Peyer's patch (tissue), 4 donors: ENCODE measurements at regions not wholly inside any gene's neighbourhood (a gene's known extent, or its start where the extent isn't known, plus 50 kb on each side); places are given as distances from the start of the nearest gene placed in this dataset.
"Not testable (repeated sequence)": the region's sequence is repeated elsewhere in the genome, so short reads cannot be mapped to it uniquely, and the experiment has no call there.

Experiments used
- DNase-seq, 3 donors: peaks; one replicate each; pipeline ENCODE4 v3.0.0-alpha.2; 2017 to 2019
- H3K27ac ChIP-seq, 4 donors: fragments of 200-600 bp; sonication (generic); one replicate each; pipeline ENCODE4 v1.5.1; 2016 to 2019
- H3K27me3 ChIP-seq, 2 donors: fragments of 200-600 bp; sonication (generic); one replicate each; pipeline ENCODE4 v1.5.1; 2019
- H3K36me3 ChIP-seq, 3 donors: fragments of 200-600 bp; sonication (generic); one replicate each; pipeline ENCODE4 v1.5.1; 2016 to 2019
- H3K4me1 ChIP-seq, 4 donors: fragments of 200-600 bp; sonication (generic); one replicate each; pipeline ENCODE4 v1.5.1; 2016 to 2019
- H3K4me3 ChIP-seq, 4 donors: fragments of 200-600 bp; sonication (generic); 1 replicate in 3 of 4; 2 replicates in 1 of 4; pipeline ENCODE4 v1.5.1; 2016 to 2019; ENCODE audit warnings: mild to moderate bottlenecking in 1 of 4
- H3K9me3 ChIP-seq, 4 donors: fragments of 200-600 bp; sonication (generic); one replicate each; pipeline ENCODE4 v1.5.1; 2016 to 2019; ENCODE audit warnings: mild to moderate bottlenecking in 1 of 4
- CTCF ChIP-seq, 6 experiments: fragments of 450-650 bp in 4 of 6; fragments of 200-600 bp in 2 of 6; sonication (generic) in 1 of 6; IDR thresholded peaks; one replicate each; pipeline ENCODE4 v1.5.1; 2017 to 2019; ENCODE audit warnings: antibody characterized with exemption in 6 of 6, mild to moderate bottlenecking in 3 of 6, moderate library complexity in 1 of 6
- POLR2A ChIP-seq, 2 donors: fragments of 450-650 bp; IDR thresholded peaks; one replicate each; pipeline ENCODE4 v1.5.1; 2017; ENCODE audit warnings: antibody characterized with exemption in 2 of 2, mild to moderate bottlenecking in 2 of 2, moderate library complexity in 2 of 2

DNA sequence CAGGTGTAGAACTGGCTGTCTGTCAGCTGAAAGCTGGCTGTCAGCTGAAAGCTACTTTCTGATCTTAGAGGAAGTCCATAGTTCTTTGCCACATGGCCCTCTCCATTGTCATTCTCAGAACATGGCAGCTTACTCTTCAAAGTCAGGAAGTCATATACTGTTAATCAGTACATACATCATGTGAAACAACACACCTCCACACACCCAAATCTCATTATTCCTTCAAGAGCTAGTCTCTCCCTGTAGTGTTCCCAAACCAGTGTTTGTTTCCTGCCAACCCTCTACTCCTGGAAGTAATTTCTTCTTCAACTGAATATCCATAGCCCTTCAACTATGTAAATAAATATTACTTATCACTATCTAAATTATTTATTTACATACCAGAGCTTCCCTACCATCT, 58.9 kb downstream of the OR5AK2 start:
- no peaks in the 10 kb centered on the region for H3K36me3 ChIP-seq
- no peak overlapping the region for H3K27ac ChIP-seq
- DNase-seq = no peak
- TF ChIP-seq POLR2A (IDR thresholded peaks at IDR 0.05) = no peak
- TF ChIP-seq CTCF (IDR thresholded peaks at IDR 0.05) = no peak
- H3K4me3 ChIP-seq = no peak overlapping the region
- H3K9me3 ChIP-seq = no peaks in the 10 kb centered on the region
- no peaks in the 10 kb centered on the region for H3K27me3 ChIP-seq
- H3K4me1 ChIP-seq = no peaks in the 10 kb centered on the region

GRCh38 chr11:57049749-57050148, 61.0 kb downstream of the OR5AK2 start:
- Histone ChIP-seq H3K9me3 (no peaks in the 10 kb centered on the region), H3K4me1 (no peaks in the 10 kb centered on the region), H3K4me3 (no peak overlapping the region), H3K36me3 (no peaks in the 10 kb centered on the region), H3K27me3 (no peaks in the 10 kb centered on the region), H3K27ac (no peak overlapping the region)
- no peak for TF ChIP-seq CTCF (IDR thresholded peaks at IDR 0.05)
- TF ChIP-seq POLR2A (IDR thresholded peaks at IDR 0.05) = no peak
- DNase-seq = no peak

GRCh38 chr11:57054817-57055216, 66.1 kb downstream of the OR5AK2 start:
- Histone ChIP-seq H3K4me3 (no peak overlapping the region), H3K27ac (no peak overlapping the region), H3K36me3 (no peaks in the 10 kb centered on the region), H3K27me3 (no peaks in the 10 kb centered on the region), H3K9me3 (no peaks in the 10 kb centered on the region), H3K4me1 (no peaks in the 10 kb centered on the region)
- TF ChIP-seq CTCF (IDR thresholded peaks at IDR 0.05) (no peak), POLR2A (IDR thresholded peaks at IDR 0.05) (no peak)
- no peak for DNase-seq

DNA sequence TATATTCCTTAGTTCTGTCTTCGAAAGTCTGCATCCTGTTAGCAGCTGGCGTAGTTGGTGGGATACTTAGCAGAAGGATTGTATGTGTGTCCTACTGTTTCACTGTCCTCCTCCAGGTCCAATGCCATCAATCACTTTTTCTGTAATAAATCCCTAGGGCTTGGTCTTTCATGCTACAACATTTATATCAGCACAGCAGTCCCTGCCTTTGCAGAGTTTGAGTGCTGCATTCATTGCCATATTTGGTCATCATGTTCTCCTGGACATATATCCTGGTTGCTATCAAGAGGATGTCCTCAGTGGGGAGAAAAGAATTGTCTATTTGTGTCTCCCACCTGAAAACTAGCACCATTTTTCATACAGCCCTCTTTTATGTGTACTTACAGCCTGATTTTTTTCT, 67.0 kb downstream of the OR5AK2 start:
- TF ChIP-seq POLR2A (IDR thresholded peaks at IDR 0.05) (no peak), CTCF (IDR thresholded peaks at IDR 0.05) (no peak)
- no peak for DNase-seq
- Histone ChIP-seq H3K36me3 (no peaks in the 10 kb centered on the region), H3K4me1 (no peaks in the 10 kb centered on the region), H3K4me3 (no peak overlapping the region), H3K9me3 (no peaks in the 10 kb centered on the region), H3K27me3 (no peaks in the 10 kb centered on the region), H3K27ac (no peak overlapping the region)

DNA sequence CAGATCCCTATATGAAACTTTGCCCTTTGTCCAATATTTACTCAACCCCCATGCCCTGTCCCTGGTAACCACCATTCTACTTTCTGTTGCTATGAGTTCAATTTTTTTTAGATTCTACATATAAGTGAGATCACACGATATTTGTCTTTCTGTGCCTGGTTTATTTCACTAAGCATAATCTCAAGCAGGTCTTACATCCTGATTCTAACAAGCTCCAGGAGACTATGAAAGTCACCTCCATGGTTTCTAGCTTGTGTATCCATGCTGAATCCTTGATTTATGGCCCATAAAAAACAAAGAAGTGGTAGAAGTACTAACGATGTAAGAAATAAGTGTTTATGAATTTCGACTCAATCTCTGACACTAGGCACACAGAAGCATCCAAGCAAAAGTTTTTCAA, 68.0 kb downstream of the OR5AK2 start:
- H3K4me3 ChIP-seq = no peak overlapping the region
- no peaks in the 10 kb centered on the region for H3K36me3 ChIP-seq
- DNase-seq = no peak
- no peaks in the 10 kb centered on the region for H3K9me3 ChIP-seq
- no peaks in the 10 kb centered on the region for H3K27me3 ChIP-seq
- H3K4me1 ChIP-seq = no peaks in the 10 kb centered on the region
- TF ChIP-seq CTCF (IDR thresholded peaks at IDR 0.05) = no peak
- H3K27ac ChIP-seq = no peak overlapping the region

- Histone ChIP-seq H3K27me3 (no peaks in the 10 kb centered on the region), H3K36me3 (no peaks in the 10 kb centered on the region), H3K9me3 (no peaks in the 10 kb centered on the region), H3K27ac (no peak overlapping the region), H3K4me1 (no peaks in the 10 kb centered on the region), H3K4me3 (no peak overlapping the region)
- TF ChIP-seq CTCF (IDR thresholded peaks at IDR 0.05) = no peak
- no peak for TF ChIP-seq POLR2A (IDR thresholded peaks at IDR 0.05)
- DNase-seq = no peak
Measured at GRCh38 chr11:57057561-57057960, 68.8 kb downstream of the OR5AK2 start.

GRCh38 chr11:57062957-57063356, 74.2 kb downstream of the OR5AK2 start:
- not testable (repeated sequence) for H3K9me3 ChIP-seq, H3K4me1 ChIP-seq, H3K27me3 ChIP-seq, H3K27ac ChIP-seq, DNase-seq, H3K36me3 ChIP-seq, H3K4me3 ChIP-seq
